CD4-positive, alpha-beta T cell treated with Interleukin-15 for 1 hour (primary cell): ENCODE measurements at regions not wholly inside any gene's neighbourhood (a gene's known extent, or its start where the extent isn't known, plus 50 kb on each side); places are given as distances from the start of the nearest gene placed in this dataset.
"Not testable (repeated sequence)": the region's sequence is repeated elsewhere in the genome, so short reads cannot be mapped to it uniquely, and the experiment has no call there.

Experiments used
- DNase-seq: peaks from one replicate; pipeline ENCODE4 v3.0.0-alpha.2; 2020

DNA sequence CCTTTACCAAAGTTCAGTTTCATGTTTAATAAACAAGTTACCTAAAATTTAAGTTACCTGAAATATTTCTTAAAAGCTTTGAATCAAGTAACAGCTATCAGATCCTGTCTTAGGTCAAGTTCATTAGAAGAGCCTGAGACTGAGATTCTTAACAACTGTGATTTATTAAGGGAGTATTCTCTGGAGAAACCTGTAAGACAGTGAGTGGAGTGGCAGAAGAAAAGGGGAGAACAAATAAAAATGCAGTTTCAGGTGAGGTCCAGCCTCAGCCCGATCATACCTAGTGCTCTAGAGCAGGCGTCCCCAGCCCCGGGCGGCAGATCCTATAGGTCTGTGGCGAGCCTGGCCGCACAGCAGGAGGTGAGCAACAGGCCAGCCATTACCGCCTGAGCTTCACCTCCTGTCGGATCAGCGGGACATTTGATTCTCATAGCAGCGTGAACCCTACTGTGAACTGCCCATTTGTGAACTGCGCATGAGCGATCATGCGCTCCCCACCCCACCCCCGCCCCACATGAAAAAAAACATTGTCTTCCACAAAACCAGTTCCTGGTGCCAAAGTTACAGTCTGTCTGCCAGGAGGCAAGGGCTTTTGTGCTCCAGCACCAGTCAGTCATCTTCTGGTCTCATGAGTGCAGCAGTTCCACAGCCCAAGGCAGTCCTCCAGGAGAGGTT is 59.2 kb upstream of the ADGRB3 start:
- no peak for DNase-seq

DNA sequence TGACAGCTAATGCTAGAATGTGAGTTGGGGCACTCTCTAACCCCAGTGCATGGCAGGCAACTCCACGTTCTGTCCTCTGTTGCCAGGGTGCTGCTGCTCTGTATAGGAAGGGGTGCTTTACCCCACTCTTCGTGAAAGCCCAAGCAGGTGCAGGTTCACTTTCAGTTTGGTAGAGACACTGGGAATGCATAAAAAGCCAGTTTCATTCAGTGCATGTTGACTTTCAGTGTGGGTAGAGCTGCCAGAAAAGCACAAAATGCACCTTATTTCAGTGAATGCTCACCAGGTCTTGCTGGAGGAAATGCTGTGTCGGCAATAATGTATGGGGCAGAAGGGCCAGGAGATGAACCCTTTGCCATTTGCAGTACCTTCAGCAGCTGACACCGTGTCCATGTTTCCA is 62.1 kb upstream of the ADGRB3 start:
- no peak for DNase-seq

DNA sequence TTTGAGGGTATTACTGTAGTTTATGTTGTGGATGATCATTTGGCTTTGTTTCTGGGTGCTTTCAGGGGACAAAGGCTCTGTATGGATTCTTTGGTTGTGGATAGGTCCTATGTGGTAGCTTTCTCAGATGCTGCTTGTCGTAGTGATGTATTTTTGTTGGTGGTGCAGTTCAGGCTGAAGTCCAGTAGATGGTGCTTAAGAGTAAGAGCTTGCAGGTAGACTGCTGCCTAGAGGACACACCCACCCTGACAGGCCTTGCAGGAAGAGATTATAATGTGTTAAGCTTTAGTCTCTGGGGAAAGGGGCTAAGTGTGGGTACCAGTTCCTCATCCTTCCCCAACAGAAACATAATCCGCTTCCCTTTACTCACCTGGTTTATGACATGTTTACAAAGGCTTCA is 62.6 kb upstream of the ADGRB3 start:
- no peak for DNase-seq

DNA sequence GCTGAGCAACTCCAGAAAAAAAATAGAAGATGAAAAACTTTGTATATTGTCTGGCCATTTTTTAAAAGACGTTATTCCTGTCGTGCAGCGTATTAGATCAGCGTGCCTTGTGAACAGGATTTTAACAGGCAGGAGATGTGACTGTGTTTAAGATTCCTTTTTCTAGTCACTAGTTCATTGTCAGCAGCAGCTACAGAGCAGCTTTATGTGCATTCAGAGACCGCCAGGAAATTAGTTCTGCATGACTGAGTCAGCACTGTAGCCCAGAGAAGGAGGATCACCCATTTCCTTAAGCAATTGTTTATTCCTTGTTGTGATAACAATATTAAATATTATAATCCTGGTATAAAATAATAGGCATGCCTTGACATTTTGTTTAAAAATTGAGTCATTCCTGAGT is 75.4 kb upstream of the ADGRB3 start:
- no peak for DNase-seq

DNA sequence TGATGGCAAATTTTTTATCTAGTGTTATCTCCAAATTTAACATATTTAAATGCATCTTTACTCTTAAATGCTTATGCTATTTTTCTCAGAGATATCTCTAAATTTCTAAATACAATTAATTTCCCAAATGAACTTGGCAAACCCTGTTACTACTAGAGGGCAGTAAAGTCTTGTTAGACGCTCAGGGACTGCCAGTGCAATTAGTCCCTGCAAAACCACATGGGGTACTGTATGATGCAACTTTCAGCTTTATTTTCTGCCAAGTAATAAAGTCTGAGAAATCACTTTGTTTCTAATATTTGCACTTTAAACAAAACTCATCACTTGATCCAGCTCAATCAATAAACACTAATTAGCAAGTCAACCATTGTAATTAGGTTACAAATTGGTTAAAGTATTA is 76.0 kb upstream of the ADGRB3 start:
- DNase-seq: no peak

DNA sequence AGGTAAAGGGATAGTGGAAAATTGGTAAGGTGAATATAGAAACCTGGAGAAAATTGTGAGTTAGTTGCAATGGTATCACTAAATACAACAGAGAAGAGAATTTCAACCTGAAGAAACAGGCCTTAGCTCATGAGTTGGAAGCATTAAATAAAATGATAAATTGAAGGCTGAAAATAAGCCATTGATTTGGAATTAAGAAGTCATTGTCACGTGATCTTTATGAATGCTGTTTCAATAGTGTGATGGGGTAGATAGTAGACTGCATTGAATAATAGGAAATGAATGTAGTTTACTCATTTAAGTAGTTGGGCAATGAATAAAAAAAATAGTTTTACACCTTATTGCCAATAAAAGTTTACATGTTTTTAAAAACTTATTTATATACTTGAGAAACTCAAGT is 88.5 kb upstream of the ADGRB3 start:
- no peak for DNase-seq

DNA sequence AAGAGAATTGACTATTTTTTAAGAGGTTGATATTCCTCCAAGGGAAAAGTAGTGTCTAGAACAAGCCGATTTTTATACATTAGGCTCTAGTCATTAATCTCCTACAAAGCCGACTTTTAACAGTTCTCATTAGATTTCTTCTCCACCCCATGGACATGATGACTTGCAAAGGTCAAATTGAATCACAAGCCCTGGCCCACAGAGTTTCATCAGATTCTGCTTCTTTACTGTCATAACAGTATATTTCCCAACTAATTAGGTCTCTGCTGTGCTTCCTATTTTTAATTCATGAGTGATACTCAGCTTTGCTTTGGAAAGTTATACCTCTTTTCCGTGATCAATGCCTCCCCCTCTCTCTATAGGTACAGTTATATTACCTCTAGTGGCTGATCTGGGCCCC is 90.6 kb upstream of the ADGRB3 start:
- no peak for DNase-seq

DNA sequence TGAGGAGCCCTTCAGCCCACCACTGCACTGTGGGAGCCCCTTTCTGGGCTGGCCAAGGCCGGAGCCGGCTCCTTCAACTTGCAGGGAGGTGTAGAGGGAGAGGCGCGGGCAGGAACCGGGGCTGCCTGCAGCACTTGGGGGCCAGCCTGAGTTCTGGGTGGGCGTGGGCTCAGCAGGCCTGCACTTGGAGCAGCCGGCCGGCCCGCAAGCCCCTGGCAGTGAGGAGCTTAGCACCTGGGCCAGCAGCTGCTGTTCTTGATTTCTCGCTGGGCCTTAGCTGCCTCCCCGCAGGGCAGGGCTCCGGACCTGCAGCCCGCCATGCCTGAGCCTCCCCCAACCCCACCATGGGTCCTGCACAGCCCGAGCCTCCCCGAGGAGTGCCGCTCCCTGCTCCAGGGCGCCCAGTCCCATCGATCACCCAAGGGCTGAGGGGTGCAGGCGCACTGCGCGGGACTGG is 101.7 kb upstream of the ADGRB3 start:
- DNase-seq: no peak

DNA sequence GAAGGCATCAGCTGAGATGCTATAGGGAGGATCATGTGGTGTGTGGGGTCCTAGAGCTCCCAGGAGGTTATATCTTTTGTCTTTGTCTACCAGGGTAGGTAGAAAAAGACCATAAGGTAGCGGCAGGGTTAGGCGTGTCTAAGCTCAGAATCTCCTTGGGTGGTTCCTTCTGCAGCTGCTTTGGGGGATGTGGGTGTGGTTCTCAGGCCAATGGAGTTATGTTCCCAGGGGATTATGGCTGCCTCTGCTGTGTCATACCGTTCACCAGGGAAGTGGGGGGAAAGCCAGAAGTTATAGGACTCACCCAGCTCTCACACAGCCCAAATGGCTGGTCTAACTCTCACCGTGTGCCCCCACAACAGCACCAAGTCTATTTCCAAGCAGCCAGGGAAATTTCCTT is 107.4 kb upstream of the ADGRB3 start:
- no peak for DNase-seq

DNA sequence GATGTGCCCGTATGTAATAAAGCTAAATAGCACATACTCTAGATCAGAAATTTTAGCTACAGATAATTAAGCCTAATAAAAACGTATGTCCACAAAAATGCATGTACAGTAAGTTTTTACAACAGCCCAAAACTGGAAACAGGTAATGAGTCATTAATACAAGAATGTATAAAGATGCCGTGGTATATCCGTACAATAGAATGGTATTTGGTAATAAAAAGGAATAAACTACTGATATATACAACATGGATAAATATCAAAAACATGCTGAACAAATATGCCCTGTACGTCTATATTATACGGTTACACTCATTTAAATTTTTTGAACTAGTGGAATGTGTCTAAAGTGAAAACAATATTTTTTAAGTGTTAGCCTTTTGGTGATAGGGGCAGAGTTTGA is 128.2 kb upstream of the ADGRB3 start:
- DNase-seq: no peak

DNA sequence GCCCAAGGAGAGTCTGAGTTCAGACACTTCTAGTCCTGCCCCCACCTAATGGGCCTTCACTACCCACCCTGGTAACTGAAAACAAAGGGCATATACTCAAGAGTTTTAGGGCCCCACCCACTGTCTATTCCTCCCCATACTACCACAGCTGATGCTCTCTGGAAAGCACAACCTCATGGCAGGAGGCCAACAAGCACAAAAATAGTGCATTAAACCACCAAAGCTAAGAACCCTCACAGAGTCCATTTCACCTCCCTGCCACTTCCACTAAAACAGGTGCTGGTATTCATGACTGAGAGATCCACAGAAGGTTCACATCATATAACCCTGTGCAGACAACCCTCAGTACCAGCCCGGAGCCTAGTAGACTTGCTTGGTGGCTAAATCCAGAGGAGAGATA is 132.1 kb upstream of the ADGRB3 start:
- DNase-seq: no peak

DNA sequence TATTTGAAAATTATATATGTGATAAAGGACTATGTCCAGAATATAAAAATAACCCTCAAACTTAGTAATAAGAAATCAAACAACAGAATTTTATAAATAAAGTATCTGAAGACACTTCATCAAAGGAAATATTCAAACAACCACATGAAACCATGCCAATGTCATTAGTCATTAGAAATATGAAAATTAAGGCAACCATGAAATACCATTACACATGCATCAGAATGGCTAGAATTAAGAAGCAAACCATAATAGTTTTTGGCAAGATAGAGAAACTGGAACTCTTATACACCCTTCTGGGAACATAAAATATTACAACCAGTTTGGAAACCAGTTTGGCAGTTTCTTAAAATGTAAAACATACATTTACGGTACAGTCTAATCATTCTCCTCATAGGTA is 137.2 kb upstream of the ADGRB3 start:
- no peak for DNase-seq

DNA sequence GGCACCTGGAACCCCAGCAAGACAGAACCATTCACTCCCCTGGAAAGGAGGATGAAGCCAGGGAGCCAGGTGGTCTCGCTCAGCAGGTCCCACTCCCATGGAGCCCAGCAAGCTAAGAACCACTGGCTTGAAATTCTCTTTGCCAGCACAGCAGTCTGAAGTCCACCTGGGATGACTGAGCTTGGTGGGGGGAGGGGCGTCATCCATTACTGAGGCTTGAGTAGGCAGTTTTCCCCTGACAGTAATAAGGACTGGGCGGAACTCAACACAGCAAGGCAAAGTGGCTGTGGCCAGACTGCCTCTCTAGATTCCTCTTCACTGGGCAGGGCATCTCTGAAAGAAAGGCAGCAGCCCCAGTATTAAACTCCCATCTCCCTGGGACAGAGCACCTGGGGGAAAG is 140.2 kb upstream of the ADGRB3 start:
- not testable (repeated sequence) for DNase-seq

DNA sequence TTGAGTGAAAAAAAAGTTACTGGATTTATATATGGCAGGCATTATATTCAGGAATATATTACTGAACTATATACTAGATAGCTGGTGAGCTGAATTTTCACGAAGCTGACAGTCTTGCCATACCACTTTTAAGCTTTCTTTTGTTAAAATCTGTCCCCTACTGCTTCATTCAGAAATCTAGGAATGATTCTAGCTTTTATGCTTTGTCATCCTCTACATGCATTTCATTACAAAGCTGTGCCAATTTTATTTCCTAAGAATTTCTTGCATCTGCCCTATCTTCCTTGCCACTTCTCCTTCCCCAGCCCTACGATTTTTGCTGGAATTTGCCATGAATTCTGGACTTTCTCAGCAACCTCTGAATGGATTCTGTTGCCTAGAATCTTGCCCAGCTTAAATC is 158.5 kb upstream of the ADGRB3 start:
- DNase-seq: no peak

DNA sequence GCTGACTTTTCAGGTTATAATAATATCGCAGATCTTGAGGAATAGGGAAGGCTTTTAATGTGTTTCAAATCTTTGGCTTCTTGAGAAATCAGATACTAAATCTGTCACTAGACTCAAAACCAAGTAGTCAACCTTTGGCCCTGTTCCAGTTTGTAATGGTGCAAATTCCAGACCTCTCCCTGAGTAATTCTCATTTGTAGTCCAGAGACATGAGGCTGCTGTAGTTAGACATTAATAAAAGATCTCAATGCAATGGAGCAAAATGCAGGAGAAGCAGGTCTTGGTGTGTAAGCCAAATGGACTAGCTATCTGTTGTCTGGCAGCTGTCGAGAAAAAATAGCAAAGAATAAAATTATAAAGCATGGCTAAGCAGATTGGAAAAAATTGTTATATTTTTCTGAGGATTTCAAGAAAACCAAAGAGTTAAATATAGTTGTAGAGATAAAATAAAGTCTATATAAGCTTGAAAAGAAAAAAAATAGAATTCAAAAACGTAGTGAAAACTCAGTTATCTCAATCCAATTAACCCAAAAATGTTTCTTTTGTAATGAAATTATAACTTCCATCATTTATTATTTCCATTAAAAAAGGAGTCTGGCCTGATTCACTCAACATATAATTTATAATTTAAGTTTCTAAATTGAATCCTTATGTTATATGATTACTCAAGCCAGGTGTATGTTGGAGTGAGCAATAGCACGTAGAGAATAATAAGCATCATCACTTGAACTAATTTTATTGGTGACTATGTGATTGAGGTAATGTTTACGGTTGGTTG is 161.5 kb upstream of the ADGRB3 start:
- DNase-seq: no peak

DNA sequence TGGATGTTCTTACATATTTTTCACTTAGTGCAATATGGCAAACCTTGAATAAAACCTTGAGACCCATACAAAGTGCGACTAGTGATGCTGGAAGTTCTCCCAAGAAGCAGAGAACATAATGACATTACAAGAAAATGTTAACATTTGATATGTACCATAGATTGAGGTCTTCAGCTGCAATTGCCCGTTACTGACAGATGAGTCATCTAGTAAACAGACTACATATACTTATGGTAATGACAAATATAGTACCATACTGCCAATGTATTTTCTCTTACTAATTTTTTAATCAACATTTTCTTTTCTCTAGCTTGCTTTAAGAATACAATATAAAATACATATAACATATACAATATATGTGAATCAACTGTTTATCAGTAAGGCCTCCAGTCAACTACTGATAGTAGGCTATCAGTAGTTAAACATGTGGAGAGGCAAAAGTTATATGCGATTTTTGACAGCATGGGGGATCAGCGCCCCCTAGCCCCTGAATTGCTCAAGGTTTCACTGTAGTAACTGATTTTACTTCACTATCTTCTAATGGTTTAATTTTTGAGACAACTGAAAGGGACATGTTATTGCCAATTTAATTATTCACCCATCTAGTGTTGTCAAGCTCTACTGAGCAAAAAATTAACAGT is 166.7 kb upstream of the ADGRB3 start:
- no peak for DNase-seq

DNA sequence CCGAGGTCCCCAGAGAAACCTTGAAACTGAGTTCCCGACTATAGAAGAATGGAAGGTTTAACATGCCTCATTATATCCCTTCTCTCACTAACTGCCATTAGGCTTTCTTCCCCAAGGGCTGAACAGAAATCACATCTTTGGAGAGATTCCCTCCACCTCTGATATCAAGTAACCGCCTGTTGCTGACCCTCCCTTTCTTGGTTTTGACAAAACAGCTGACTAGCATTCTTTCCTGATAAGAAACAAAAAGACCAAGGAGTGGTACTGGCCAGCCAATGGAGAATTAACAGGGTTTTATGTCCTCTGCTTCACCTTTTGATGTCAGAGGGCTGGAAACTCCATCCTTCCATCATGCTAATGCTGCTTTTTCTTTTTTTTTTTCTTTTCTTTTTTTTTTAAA is 176.6 kb upstream of the ADGRB3 start:
- no peak for DNase-seq

DNA sequence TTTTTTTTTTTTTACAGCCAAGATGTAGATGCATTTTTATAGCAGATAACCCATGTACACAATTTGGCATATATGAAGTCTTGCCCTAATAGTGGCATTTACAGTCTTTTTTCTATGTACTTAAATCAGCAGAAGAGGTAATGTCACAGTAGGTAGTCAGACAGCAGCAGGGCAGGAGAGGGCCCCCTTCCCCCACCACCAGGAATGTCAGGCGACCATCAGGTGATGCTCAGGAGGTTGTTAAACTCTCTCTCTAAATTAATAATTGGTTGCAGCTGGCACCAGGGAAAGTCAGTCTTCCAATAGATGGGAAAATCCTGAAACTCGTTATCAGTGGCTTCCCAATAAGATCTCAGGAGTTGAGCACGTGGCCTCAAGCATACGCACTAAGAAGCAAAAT is 188.0 kb upstream of the ADGRB3 start:
- no peak for DNase-seq

DNA sequence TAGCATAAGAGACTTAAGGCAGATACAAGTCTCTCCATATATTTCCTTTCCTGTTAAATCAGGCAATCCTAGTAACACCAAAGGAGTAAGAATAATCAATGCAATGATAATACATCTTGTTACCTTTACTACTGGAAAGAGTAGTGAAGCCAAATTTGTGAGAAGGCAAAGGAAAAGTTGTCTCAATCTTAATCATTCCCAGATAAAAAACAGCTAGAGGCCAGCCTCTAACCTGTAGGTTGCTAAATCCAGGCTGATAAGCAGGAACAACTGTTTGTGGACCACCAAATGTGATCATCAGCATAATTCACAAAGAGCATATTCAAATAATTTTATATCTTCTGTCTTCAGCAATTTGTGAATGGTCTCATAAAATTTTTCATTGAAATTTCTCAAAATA is 189.2 kb upstream of the ADGRB3 start:
- DNase-seq: no peak

DNA sequence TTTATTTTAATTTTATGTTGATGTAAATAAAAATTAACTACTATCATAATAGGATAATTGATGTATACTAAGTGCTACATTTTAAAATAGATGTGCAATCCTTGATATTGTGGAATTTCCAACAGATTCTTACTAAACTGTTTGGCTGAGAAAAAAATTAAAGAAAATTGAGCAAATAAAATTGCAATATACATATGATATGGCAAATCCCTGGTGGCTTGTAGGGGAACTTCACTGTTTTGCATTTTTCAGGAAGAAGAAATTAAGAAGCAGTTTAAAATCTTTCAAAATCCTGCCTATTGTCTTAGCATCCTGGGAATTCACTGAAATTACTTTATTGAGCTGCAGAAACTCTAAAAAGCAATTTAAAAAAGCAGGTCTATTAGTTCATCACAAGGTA is 191.4 kb upstream of the ADGRB3 start:
- DNase-seq: no peak

DNA sequence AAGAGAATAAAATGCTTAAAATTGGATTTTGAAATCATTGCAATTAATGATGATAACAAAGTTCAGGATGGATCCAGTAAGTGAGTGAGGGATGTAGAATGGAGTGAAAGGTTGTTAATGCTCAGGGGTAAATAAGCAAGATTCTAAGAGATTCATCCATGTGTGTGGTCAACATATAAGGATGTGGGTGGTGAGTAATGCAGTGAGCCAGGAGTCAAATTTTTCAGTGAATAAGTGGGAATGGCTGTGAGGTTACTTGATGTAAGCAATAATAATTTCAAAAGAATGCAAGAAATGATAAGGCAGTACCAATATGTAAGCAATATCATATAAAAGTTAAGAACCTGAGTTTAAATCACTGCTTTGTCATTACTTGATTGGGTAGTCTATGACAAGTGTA is 207.5 kb upstream of the ADGRB3 start:
- no peak for DNase-seq

DNA sequence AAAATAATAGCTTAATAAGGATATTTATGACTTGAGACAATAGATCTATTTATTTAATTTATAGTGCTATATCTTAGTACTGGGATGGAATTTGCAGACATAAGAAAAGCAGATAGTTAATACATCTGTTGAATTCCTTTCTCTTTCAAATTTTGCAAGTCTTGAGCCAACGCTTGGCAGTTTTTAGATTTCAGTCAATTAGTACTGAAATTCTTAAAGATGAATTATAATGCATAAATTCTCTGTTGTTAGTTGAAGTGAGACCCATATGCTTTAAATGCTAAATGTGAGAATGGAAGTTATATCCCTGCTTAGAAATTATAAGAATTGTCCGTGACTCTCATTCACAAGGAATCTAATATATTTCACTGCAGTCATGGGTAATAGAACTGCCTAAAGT is 225.1 kb upstream of the ADGRB3 start:
- DNase-seq: no peak

DNA sequence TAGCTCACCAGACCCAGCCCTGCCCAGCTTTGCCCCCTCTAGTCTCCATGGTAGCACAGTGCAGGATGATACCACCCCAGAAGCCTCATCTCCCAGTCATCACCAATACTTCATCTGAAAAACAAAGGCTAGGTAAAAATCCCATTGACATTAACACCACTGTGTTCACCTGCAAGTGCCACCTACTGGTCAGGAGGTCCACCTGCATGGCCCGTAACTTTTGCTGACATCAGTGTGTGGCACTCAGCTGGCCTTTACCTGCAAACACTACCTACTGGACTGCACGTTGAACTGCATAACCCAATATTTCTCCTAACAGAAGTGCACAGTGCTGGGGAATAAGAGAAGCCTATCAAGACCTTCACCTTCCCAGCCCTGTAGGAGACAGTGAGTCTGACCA is 234.7 kb upstream of the ADGRB3 start:
- no peak for DNase-seq

DNA sequence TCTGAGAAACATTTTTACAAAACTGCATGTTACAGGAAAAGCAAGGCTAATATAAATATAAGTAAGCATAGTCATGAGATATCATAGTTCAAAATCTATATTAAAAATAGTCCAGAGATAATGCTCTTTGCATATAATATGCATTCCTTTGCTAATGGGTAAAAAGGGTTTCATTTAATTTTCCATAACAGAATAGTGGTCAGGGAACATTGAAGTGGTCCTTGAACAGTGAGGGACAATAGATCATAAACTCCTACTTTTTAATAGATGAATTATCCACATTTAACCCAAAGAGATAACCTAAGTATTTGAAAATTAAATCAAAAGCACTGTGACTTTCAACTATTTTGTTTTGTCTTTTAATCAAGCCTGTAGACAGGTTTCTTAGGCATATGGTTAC is 243.1 kb upstream of the ADGRB3 start:
- DNase-seq: no peak
